IMR-90 (cell line): ENCODE measurements at regions not wholly inside any gene's neighbourhood (a gene's known extent, or its start where the extent isn't known, plus 50 kb on each side); places are given as distances from the start of the nearest gene placed in this dataset.

ENCODE experiments used
- ATAC-seq: fragments of 200-7000 bp; cut with Tn5 transposase; 2 replicates; pipeline ENCODE4 v1.9.1; 2020; ENCODE audit warnings: low read depth, mild to moderate bottlenecking, moderate library complexity
- BruUV-seq: library from RNA; stranded (reverse); fragments of 400-500 nt; replicated peaks from 2 replicates; lab custom pipeline; 2021; lab: Mats Ljungman, UMichigan
- CTCF ChIA-PET: fragments of 300-600 bp; formaldehyde crosslinking; extraction: SDS; loops from one replicate; lab custom pipeline; 2021; ENCODE audit warnings: antibody characterized with exemption; lab: Yijun Ruan, JAX
- POLR2A ChIA-PET: fragments of 300-600 bp; sonication (Branson Sonifier 250); formaldehyde crosslinking; loops from one replicate; lab custom pipeline; 2022; ENCODE audit warnings: antibody characterized with exemption; ENCODE audit not compliant: unreplicated experiment; lab: Charles Lee
- DNase-seq: peaks from one replicate; pipeline ENCODE4 v3.0.0; 2013
- H2AFZ ChIP-seq: replicated peaks from 2 replicates; pipeline ENCODE3; 2013; ENCODE audit warnings: low read length, mild to moderate bottlenecking; ENCODE audit not compliant: poor library complexity
- H2AK5ac ChIP-seq: 2 replicates; pipeline ENCODE4 v1.6.1; 2013; ENCODE audit warnings: low read depth, low read length, inconsistent platforms
- H2AK9ac ChIP-seq: replicated peaks from 2 replicates; pipeline ENCODE3; 2013; ENCODE audit warnings: mild to moderate bottlenecking, low read depth, low read length, moderate library complexity; ENCODE audit not compliant: poor library complexity
- H2BK120ac ChIP-seq: 2 replicates; pipeline ENCODE4 v1.6.1; 2013; ENCODE audit warnings: low read depth, low read length, inconsistent platforms
- H2BK15ac ChIP-seq: 3 replicates; pipeline ENCODE4 v1.6.1; 2013; ENCODE audit warnings: low read depth, low read length, inconsistent platforms
- H2BK20ac ChIP-seq: 2 replicates; pipeline ENCODE4 v1.6.1; 2013; ENCODE audit warnings: low read depth, mild to moderate bottlenecking, inconsistent platforms, low read length, moderate library complexity
- H2BK5ac ChIP-seq: 2 replicates; pipeline ENCODE4 v1.6.1; 2013; ENCODE audit warnings: mild to moderate bottlenecking, low read depth, low read length, inconsistent platforms; ENCODE audit not compliant: poor library complexity, severe bottlenecking
- H3K14ac ChIP-seq: replicated peaks from 2 replicates; pipeline ENCODE4 v1.6.1; 2013; ENCODE audit warnings: low read depth, low read length, inconsistent platforms
- H3K18ac ChIP-seq: 2 replicates; pipeline ENCODE4 v1.6.1; 2013; ENCODE audit warnings: low read depth, low read length, control low read depth
- H3K23ac ChIP-seq: 2 replicates; pipeline ENCODE4 v1.6.1; 2013; ENCODE audit warnings: low read depth, low read length, inconsistent platforms
- H3K27ac ChIP-seq: 2 replicates; pipeline ENCODE4 v1.5.1; 2013; ENCODE audit warnings: mild to moderate bottlenecking, control low read depth, low read length; ENCODE audit not compliant: insufficient read depth
- H3K27me3 ChIP-seq: 2 replicates; pipeline ENCODE4 v1.6.1; 2013; ENCODE audit warnings: low read length; ENCODE audit not compliant: control insufficient read depth, insufficient read depth
- H3K36me3 ChIP-seq: 2 replicates; pipeline ENCODE4 v1.6.1; 2013; ENCODE audit warnings: low read length, mixed read lengths; ENCODE audit not compliant: control insufficient read depth, insufficient read depth
- H3K4ac ChIP-seq: 2 replicates; pipeline ENCODE4 v1.6.1; 2013; ENCODE audit warnings: low read depth, low read length, inconsistent platforms
- H3K4me1 ChIP-seq: 2 replicates; pipeline ENCODE4 v1.6.1; 2013; ENCODE audit warnings: low read length, mixed read lengths; ENCODE audit not compliant: control insufficient read depth, insufficient read depth
- H3K4me2 ChIP-seq: 2 replicates; pipeline ENCODE4 v1.6.1; 2013; ENCODE audit warnings: low read depth, mild to moderate bottlenecking, control low read depth, low read length, moderate library complexity
- H3K4me3 ChIP-seq: 2 replicates; pipeline ENCODE4 v1.5.1; 2013; ENCODE audit warnings: low read depth, mild to moderate bottlenecking, control low read depth, low read length, moderate library complexity; ENCODE audit not compliant: insufficient read depth
- H3K56ac ChIP-seq: 2 replicates; pipeline ENCODE4 v1.6.1; 2013; ENCODE audit warnings: low read length, inconsistent platforms; ENCODE audit not compliant: insufficient read depth; ENCODE audit errors: extremely low read depth
- H3K79me1 ChIP-seq, 2 experiments: 2 replicates each; pipeline ENCODE4 v1.6.1; 2013; ENCODE audit warnings: low read length in 2 of 2, inconsistent platforms in 1 of 2, low read depth in 1 of 2
- H3K9ac ChIP-seq: 2 replicates; pipeline ENCODE4 v1.6.1; 2013; ENCODE audit warnings: low read depth, low read length, control low read depth
- H3K9me1 ChIP-seq: 2 replicates; pipeline ENCODE4 v1.6.1; 2013; ENCODE audit warnings: low read length, inconsistent platforms; ENCODE audit not compliant: insufficient read depth
- H3K9me3 ChIP-seq: 2 replicates; pipeline ENCODE4 v1.6.1; 2013; ENCODE audit warnings: low read length; ENCODE audit not compliant: control insufficient read depth, insufficient read depth
- H4K20me1 ChIP-seq: 2 replicates; pipeline ENCODE4 v1.6.1; 2013; ENCODE audit warnings: low read length, inconsistent platforms; ENCODE audit not compliant: insufficient read depth
- H4K5ac ChIP-seq: 2 replicates; pipeline ENCODE4 v1.6.1; 2013; ENCODE audit warnings: mild to moderate bottlenecking, low read depth, low read length, control low read depth
- H4K8ac ChIP-seq, 2 experiments: 2 replicates each; pipeline ENCODE4 v1.6.1; 2013; ENCODE audit warnings: low read depth in 2 of 2, low read length in 2 of 2, control low read depth in 1 of 2, inconsistent platforms in 1 of 2
- H4K91ac ChIP-seq: 2 replicates; pipeline ENCODE4 v1.6.1; 2013; ENCODE audit warnings: low read depth, low read length, inconsistent platforms; ENCODE audit not compliant: insufficient read depth
- CEBPB ChIP-seq: IDR thresholded peaks from 2 replicates; pipeline ENCODE4 v1.6.1; 2012; ENCODE audit warnings: low read depth, low read length, improper control_type of control experiment
- CHD1 ChIP-seq: IDR thresholded peaks from 2 replicates; pipeline ENCODE4 v1.6.1; 2012; ENCODE audit warnings: low read depth, low read length, improper control_type of control experiment
- CTCF ChIP-seq: conservative IDR thresholded peaks from 2 replicates; pipeline ENCODE4 v1.5.1; 2012; ENCODE audit warnings: mild to moderate bottlenecking, low read depth, low read length, improper control_type of control experiment
- ELK1 ChIP-seq: fragments of 150-350 bp; IDR thresholded peaks from 2 replicates; pipeline ENCODE4 v1.6.1; 2016; ENCODE audit warnings: low read depth, mild to moderate bottlenecking, low read length, moderate library complexity, borderline replicate concordance
- FOS ChIP-seq: fragments of 150-350 bp; IDR thresholded peaks from 2 replicates; pipeline ENCODE4 v1.6.1; 2016; ENCODE audit warnings: low read depth, low read length
- MAFK ChIP-seq: IDR thresholded peaks from 2 replicates; pipeline ENCODE4 v1.6.1; 2012; ENCODE audit warnings: low read depth, low read length, improper control_type of control experiment
- MAZ ChIP-seq: IDR thresholded peaks from 2 replicates; pipeline ENCODE4 v1.6.1; 2012; ENCODE audit warnings: low read depth, mild to moderate bottlenecking, low read length, improper control_type of control experiment, moderate library complexity, borderline replicate concordance
- NFE2L2 ChIP-seq: fragments of 150-350 bp; IDR thresholded peaks from 2 replicates; pipeline ENCODE4 v1.6.1; 2016; ENCODE audit warnings: low read depth, mild to moderate bottlenecking, low read length
- POLR2A ChIP-seq: IDR thresholded peaks from 2 replicates; pipeline ENCODE4 v1.6.1; 2012; ENCODE audit warnings: mild to moderate bottlenecking, low read depth, low read length
- RAD21 ChIP-seq: IDR thresholded peaks from 2 replicates; pipeline ENCODE4 v1.6.1; 2012; ENCODE audit warnings: low read length, improper control_type of control experiment
- SMC3 ChIP-seq: fragments of 150-350 bp; IDR thresholded peaks from 2 replicates; pipeline ENCODE4 v1.6.1; 2016; ENCODE audit warnings: low read depth, mild to moderate bottlenecking, antibody characterized with exemption, low read length, moderate library complexity
- WGBS, 2 experiments: methylation state at CpG; one replicate each; pipeline versions ENCODE4 v1.1.5 to v1.1.7; 2013; ENCODE audit warnings: missing lambda C conversion rate in 2 of 2; ENCODE audit not compliant: insufficient read length in 1 of 2; ENCODE audit errors: extremely low coverage in 2 of 2; 5-methylcytosine and 5-hydroxymethylcytosine counted together
- dilution Hi-C: fragments of 300-500 bp; cut with HindIII; formaldehyde crosslinking; loops from one replicate; pipeline ENCODE4 v1.14.3; 2018; ENCODE audit warnings: low sequenced_read_pairs; ENCODE audit not compliant: unreplicated experiment
- in situ Hi-C: fragments of 300-500 bp; cut with MboI; formaldehyde crosslinking; loops from 3 replicates; pipeline ENCODE4 v1.14.3; 2019; ENCODE audit warnings: low sequenced_read_pairs, inconsistent platforms, mixed read lengths
- intact Hi-C: fragments of 100-400 bp; cut with micrococcal nuclease; formaldehyde crosslinking; loops from 2 replicates; pipeline ENCODE4 v1.10.0; 2022

DNA sequence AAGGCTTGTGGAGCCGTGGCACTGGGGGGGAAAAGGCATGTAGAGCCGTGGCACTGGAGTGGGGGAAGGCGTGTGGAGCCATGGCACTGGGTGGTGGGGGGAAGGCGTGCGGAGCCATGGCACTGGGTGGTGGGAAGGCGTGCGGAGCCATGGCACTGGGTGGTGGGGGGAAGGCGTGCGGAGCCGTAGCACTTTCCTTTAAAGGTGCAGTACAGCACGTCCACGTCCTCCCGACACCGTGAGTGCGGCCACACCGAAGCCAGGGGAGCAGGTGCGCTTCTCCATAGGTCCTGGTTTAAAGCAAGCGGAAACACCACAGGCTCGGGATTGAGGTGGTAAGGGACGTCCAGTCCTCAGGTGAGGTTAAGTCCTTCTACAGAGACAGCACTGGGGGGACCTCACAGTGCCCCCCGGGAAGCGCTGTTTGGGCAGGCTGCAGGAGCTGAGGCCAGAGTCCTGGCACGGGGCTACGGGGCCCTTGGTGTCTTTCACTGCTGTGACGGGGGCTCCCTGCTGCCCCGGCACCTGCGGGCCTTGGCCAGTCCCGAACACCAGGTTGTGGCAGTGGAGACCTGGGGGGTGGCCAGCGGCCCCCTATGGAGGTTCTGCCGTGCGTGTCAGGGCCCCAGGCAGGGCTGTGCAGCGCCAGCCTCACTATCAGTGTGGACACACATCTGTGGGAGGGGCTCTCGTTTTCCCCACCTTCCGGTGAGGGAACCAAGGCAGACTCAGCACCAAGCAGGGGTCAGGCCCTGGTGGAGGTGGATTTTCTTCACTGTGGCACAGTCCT lies 93.0 kb upstream of the CTDP1 start (continued):
- no peak for TF ChIP-seq CTCF

- no peaks in the 10 kb centered on the region for H4K20me1 ChIP-seq
- no peak overlapping the region for H3K9ac ChIP-seq
- no peak for ATAC-seq
- no peak overlapping the region for H3K14ac ChIP-seq
- peaks cover 4% of the 10 kb centered on the region; the same call in 1 of the 2 replicates for H3K4me1 ChIP-seq
- H2AFZ ChIP-seq = no peak overlapping the region
- H3K23ac ChIP-seq = no peak overlapping the region
- ChIA-PET CTCF (no interaction called here), POLR2A (no interaction called here)
- peaks cover 8% of the 10 kb centered on the region; the same call in 1 of the 2 replicates for H3K27me3 ChIP-seq
- no peak overlapping the region for H3K18ac ChIP-seq
- H2BK20ac ChIP-seq = no peak overlapping the region
- BruUV-seq = no TSS peak
- H3K56ac ChIP-seq = no peak overlapping the region
- peak overlapping the region; percentile 62 for H2AK9ac ChIP-seq
- no peaks in the 10 kb centered on the region for H3K36me3 ChIP-seq
- H3K79me1 ChIP-seq = no peaks in the 10 kb centered on the region
- H3K4me3 ChIP-seq = no peak overlapping the region
- no peak overlapping the region for H2BK15ac ChIP-seq
- dilution Hi-C loops = no loop called here
- H4K5ac ChIP-seq = no peak overlapping the region
- in situ Hi-C loops = no loop called here
- no peak overlapping the region for H4K8ac ChIP-seq
- H2BK5ac ChIP-seq = no peak overlapping the region
- no peak overlapping the region for H3K4me2 ChIP-seq
- H4K91ac ChIP-seq = no peak overlapping the region
- no peak overlapping the region for H3K27ac ChIP-seq
- H3K9me1 ChIP-seq = no peaks in the 10 kb centered on the region
- no peak overlapping the region for H3K4ac ChIP-seq
- intact Hi-C loops = no loop called here
- no peak for DNase-seq
- H3K9me3 ChIP-seq = no peaks in the 10 kb centered on the region
- no peak overlapping the region for H2BK120ac ChIP-seq
- 87% methylated on average over 5 of the region's 16 CpGs; no CpG with 5 or more reads in 1 of the 2 experiments for WGBS, 2 experiments
- no peak overlapping the region for H2AK5ac ChIP-seq
- no peak for TF ChIP-seq NFE2L2
- TF ChIP-seq CTCF = no peak
- no peak for TF ChIP-seq FOS
- TF ChIP-seq SMC3 = no peak
- no peak for TF ChIP-seq MAZ
- TF ChIP-seq MAFK = no peak
- no peak for TF ChIP-seq RAD21
- no peak for TF ChIP-seq CHD1
- no peak for TF ChIP-seq ELK1
- no peak for TF ChIP-seq POLR2A
- no peak for TF ChIP-seq CEBPB
Observed at GRCh38 chr18:79587226-79587741, 92.3 kb upstream of the CTDP1 start.
